GM13976 (cell line): ENCODE measurements at regions not wholly inside any gene's neighbourhood (a gene's known extent, or its start where the extent isn't known, plus 50 kb on each side); places are given as distances from the start of the nearest gene placed in this dataset.

Experiments
- DNase-seq: peaks from one replicate; pipeline ENCODE4 v3.0.0; 2012; ENCODE audit warnings: low spot score
- in situ Hi-C: fragments of 300-500 bp; cut with MboI; formaldehyde crosslinking; loops from one replicate; pipeline ENCODE4 v1.12.0; 2022; ENCODE audit warnings: low sequenced_read_pairs, mixed read lengths, inconsistent platforms; ENCODE audit not compliant: unreplicated experiment
- TF ChIP-seq, protein P1 (sequence below): IDR thresholded peaks from 2 replicates; pipeline ENCODE4 v1.5.1; 2012; ENCODE audit warnings: borderline replicate concordance, mild to moderate bottlenecking; ENCODE audit not compliant: insufficient read depth; ENCODE audit errors: extremely low read depth, missing control alignments, control extremely low read depth

DNA sequence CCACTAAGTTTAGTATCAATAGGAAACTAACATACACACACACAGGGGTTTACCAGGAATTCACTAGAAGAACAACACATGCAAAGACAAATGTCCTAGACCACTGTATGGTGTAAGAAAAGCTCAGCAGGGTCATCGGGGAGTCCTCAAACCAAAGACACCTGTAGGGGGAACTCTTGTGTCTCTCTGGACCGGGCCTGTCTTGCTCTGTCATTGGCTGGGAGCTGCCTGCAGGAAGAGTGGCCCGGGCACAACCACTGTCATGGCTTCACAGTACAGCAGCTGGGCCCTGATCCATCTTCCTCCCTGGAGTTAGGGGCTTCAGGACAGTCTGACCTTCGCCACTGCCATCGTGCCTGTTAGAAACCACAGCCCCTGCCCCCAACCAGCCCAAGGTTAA lies 263.6 kb upstream of the DYNLRB2 start:
- no peak for DNase-seq
- TF ChIP-seq, protein P1, sequence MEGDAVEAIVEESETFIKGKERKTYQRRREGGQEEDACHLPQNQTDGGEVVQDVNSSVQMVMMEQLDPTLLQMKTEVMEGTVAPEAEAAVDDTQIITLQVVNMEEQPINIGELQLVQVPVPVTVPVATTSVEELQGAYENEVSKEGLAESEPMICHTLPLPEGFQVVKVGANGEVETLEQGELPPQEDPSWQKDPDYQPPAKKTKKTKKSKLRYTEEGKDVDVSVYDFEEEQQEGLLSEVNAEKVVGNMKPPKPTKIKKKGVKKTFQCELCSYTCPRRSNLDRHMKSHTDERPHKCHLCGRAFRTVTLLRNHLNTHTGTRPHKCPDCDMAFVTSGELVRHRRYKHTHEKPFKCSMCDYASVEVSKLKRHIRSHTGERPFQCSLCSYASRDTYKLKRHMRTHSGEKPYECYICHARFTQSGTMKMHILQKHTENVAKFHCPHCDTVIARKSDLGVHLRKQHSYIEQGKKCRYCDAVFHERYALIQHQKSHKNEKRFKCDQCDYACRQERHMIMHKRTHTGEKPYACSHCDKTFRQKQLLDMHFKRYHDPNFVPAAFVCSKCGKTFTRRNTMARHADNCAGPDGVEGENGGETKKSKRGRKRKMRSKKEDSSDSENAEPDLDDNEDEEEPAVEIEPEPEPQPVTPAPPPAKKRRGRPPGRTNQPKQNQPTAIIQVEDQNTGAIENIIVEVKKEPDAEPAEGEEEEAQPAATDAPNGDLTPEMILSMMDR = no peak
- in situ Hi-C loops = no loop called here

DNA sequence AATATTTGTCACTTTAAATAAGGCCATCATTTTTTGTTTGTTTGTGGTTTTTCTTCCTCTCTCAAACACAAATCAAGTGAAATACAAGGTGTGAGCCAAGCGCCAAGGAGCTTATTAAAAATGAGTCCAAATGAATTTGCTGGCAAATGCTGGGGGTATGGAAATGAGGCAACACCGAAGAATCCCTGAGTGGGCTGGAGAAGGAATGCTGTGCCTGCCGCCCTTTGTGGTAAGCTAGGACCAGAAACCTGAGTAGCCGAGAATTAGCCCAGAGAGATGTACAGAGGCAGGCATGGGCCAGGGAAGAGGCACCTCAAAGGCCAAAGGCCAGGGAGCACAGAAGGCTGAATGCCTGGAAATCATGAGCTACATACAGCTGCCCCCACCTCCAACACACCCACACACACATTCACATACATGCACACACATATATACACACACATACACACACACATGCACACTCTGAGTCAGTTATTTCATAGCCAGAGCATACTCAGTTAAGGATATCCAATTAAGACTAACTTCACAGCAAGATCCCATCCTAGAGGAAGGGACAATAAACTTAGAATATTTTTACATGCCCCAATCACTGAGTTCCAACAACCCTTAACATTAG lies 266.1 kb upstream of the DYNLRB2 start:
- TF ChIP-seq, protein P1 = no peak
- in situ Hi-C loops = no loop called here

DNA sequence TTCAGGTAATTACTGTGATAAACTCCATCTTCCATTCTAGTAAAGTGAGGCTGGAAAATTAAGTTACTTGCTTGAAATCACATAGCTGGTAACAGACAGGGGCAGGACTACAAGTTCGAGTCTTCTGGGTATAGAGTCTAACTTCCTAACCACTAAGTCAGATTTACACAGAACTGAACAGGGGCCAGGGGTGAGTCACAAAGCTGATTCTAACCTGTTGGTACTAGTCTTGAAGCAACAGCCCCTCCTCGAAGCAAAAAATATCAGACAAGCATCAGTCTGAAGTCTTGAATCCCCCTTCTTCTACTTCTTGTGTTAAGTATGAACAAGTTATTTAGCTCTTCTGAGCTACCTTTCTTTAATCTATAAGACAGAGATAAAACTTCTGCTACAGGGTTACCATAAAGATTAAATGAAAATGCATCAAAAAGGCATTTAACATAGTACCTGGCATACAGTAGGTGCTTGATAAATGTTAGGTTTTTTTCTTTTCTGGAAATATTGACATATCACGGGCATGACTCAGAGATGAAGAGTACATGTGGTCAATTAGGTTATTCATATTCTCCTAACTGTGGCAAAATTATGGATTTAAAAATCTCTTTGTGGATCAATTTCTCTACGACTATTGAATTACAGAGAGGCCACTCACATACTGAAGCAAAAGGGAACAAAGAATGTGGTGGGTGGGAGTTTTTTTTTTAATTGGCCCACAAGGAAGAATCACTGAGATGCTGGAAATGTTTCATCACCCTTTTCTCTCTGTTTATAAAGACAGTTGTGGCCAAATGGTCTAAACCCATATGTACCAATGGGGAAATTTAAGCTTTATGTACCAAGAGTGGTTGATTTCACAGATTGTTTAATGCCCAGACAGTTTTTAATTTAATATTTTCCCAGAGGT lies 266.9 kb upstream of the DYNLRB2 start:
- in situ Hi-C loops = no loop called here
- TF ChIP-seq, protein P1 = no peak
- DNase-seq = no peak

More for the DNA sequence above, 266.1 kb upstream of the DYNLRB2 start:
- DNase-seq = no peak

DNA sequence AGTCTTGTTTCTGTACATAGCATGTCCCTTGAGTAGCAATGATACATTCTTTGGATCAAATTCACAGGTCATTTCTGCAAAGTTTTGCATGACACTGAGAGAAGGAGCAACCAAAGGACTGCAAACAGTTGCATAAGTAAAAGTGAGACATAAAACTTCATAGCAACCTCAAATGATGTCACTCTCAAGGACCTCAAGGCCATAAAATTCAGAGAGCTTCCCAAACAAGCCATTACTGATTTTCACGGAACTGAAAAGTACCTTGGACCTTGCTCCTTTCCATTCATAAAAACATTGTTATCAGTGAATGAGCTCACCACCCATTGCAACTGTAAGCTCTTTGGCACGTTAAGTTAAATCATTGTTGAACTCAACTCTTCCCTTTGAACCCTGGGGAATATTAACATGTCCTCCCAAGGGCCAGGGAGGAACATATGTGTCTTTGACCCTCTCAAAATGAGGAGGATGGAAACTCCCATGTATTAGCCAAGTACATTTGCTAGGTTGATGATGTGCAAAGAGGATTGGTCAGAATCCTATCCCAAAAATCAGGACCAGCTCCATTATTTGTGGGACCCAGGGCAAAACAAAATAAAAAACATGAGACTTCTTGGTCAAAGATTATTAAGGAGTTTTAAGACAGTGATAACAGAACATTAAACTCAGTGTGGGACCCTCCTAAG lies 275.0 kb upstream of the DYNLRB2 start:
- in situ Hi-C loops = no loop called here

DNA sequence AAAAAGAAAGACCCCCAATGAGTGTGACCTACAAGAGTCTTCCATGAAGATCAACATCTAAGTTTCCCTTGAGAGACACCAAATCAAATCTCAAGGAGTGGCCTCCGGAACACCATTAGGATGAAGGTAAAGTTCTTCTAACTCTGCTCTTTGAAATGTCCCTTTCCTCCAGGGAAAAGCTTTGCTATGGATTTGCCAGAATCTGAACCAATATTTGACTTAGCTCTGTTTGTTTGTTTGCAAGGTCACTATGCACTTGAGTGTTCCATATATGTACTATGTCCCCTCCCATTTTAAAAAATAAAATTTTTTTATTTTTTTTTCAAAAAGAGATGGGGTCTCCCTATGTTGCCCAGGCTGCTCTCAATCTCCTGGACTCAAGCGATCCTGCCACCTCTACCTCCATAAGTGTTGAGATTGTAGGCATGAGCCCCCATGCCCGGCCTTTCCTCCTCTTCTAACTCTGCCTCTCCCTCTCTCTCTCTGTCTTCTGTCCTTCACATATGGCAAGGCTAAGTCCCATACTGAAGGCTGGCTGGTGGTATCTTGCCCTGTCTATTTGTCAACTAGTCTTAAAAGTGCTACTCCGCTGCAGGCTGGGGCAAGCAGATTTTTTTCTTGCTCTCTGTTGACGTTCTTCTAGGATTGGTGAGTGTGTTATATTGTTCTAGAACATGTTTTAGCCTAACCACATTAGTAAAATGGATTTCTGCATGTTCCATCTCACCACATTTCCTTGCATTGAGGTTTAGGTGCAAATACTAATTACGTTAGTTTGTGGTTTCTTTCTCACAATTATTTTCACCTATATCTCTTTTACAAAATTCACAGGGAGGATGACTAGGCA lies 276.7 kb upstream of the DYNLRB2 start:
- in situ Hi-C loops = no loop called here
- no peak for DNase-seq
- TF ChIP-seq, protein P1 = no peak

More for the DNA sequence above, 275.0 kb upstream of the DYNLRB2 start:
- no peak for DNase-seq
- TF ChIP-seq, protein P1 = no peak

DNA sequence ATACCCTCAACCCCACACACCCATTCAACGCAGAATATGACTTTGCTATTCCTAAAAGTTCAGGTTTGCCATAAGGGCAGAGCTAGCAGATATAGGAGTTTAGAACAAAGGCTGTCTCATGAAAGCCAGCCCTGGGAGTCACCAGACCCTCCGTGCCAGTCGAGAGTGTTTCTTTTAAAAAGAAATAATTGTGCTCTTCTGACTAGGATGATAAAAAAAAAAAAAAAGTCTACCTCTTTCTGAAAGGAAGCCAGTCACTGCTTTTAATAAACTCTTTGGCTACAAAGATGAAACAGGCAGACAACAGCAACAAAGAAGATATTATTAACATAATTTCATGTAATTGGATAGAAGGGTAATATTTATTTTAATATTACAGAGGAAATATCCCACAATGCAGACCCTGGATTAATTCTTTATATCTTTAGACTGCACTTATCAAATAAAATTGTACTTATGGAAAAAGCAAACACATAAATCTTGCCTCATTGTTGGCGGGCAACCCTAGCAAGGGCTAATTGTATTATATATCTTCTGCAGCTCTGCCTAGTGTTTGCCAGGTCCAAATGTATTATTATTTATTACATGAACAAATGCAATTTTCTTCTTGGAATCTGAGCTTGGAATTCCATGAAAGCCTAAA lies 277.5 kb upstream of the DYNLRB2 start:
- TF ChIP-seq, protein P1 = no peak
- in situ Hi-C loops = no loop called here
- DNase-seq = no peak
